ENCODE measurements at regions not wholly inside any gene's neighbourhood (a gene's known extent, or its start where the extent isn't known, plus 50 kb on each side); places are given as distances from the start of the nearest gene placed in this dataset.

- TF ChIP-seq DZIP1 (CRISPR knock-in tag; IDR thresholded peaks at IDR 0.05): no peak
- TF ChIP-seq ZNF142 (CRISPR knock-in tag; IDR thresholded peaks at IDR 0.05): no peak
- no peak for TF ChIP-seq ZBTB49 (CRISPR knock-in tag; IDR thresholded peaks at IDR 0.05; ENCODE audit: borderline replicate concordance)
- Histone ChIP-seq H3K4me1 (ENCODE audit: insufficient read depth, low read length) (peaks cover 22% of the 10 kb centered on the region), H3K36me3 (replicated peaks in 1 of 2; ENCODE audit: control insufficient read depth in 1 of 2, insufficient read depth in 2 of 2, low read length in 2 of 2) (no peaks in the 10 kb centered on the region), H3K9me3 (ENCODE audit: low read length) (no peaks in the 10 kb centered on the region), H3K9ac (ENCODE audit: insufficient read depth, low read depth, low read length) (no peak overlapping the region), H3K4me3 (replicated peaks in 1 of 3; ENCODE audit: insufficient read depth in 1 of 3, low read depth in 2 of 3, low read length in 3 of 3) (no peak overlapping the region), H3K4me2 (ENCODE audit: low read depth, low read length) (no peak overlapping the region), H2AFZ (ENCODE audit: low read length) (no peak overlapping the region), H3K27me3 (ENCODE audit: control insufficient read depth in 1 of 2, insufficient read depth in 2 of 2, low read length in 2 of 2) (no peaks in the 10 kb centered on the region), H3K27ac (ENCODE audit: extremely low read length, insufficient read depth, low read length) (no peak overlapping the region), H3K79me2 (ENCODE audit: insufficient read depth, low read length) (no peaks in the 10 kb centered on the region), H4K20me1 (ENCODE audit: insufficient read depth, low read length) (no peaks in the 10 kb centered on the region)
- in situ Hi-C loops (cut with HindIII; ENCODE audit: extremely low pct_ligation_motif_present, low pct_unique_long_range_greater_than_20kb) (no loop called here), intact Hi-C loops (cut with micrococcal nuclease; ENCODE audit: unreplicated experiment) (loop anchor here (5.0 kb wide), 1 partner anchor 292 kb away; the partner anchor contains the start of gene CCDC125)
- ATAC-seq: no peak
- FAIRE-seq: no peak
- no TSS peak for BruUV-seq (replicated peaks)
- no peak for DNase-seq (ENCODE audit: low spot score)
- ChIA-PET CTCF (ENCODE audit: low intra/inter-chr PET ratio, low total read pairs) (no interaction called here), POLR2A (no interaction called here)
These were observed 54.0 kb upstream of the SLC30A5 start for GRCh38 chr5:69039829-69040228.

Data from HepG2 (cell line).